GM10266 (cell line): ENCODE measurements at regions not wholly inside any gene's neighbourhood (a gene's known extent, or its start where the extent isn't known, plus 50 kb on each side); places are given as distances from the start of the nearest gene placed in this dataset.

Experiments used
- DNase-seq: peaks from one replicate; pipeline ENCODE4 v3.0.0; 2012; ENCODE audit errors: extremely low spot score
- CTCF ChIP-seq: IDR thresholded peaks from 2 replicates; pipeline ENCODE4 v1.5.1; 2012; ENCODE audit warnings: mild to moderate bottlenecking, low read depth; ENCODE audit not compliant: control insufficient read depth, insufficient read depth; ENCODE audit errors: missing control alignments

GRCh38 chr6:33910594-33910993 is 106.8 kb upstream of the MLN start:
- TF ChIP-seq CTCF, result no peak
- DNase-seq, result no peak

GRCh38 chr6:33909737-33910136 is 105.9 kb upstream of the MLN start:
- no peak for TF ChIP-seq CTCF
- no peak for DNase-seq

- no peak for DNase-seq
- TF ChIP-seq CTCF, result no peak
Measured at GRCh38 chr6:33908025-33908424, 104.2 kb upstream of the MLN start.

GRCh38 chr6:33907227-33907626 is 103.4 kb upstream of the MLN start:
- no peak for TF ChIP-seq CTCF

GRCh38 chr6:33906439-33906838 is 102.6 kb upstream of the MLN start:
- no peak for TF ChIP-seq CTCF
- no peak for DNase-seq

More at GRCh38 chr6:33907227-33907626, 103.4 kb upstream of the MLN start:
- DNase-seq, result no peak

- no peak for DNase-seq
- TF ChIP-seq CTCF, result no peak
Measured at GRCh38 chr6:33905071-33905609, 101.3 kb upstream of the MLN start.

GRCh38 chr6:33904747-33905065 is 100.9 kb upstream of the MLN start:
- no peak for DNase-seq
- TF ChIP-seq CTCF, result no peak
